ENCODE measurements at regions not wholly inside any gene's neighbourhood (a gene's known extent, or its start where the extent isn't known, plus 50 kb on each side); places are given as distances from the start of the nearest gene placed in this dataset.

GRCh38 chr3:152172460-152172859, 96.3 kb upstream of the MBNL1 start:
- H3K27ac Mint-ChIP-seq = no peak overlapping the region
- H3K4me3 Mint-ChIP-seq = no peak overlapping the region
- TF ChIP-seq CTCF (conservative IDR thresholded peaks at IDR 0.05) = no peak
- no peaks in the 10 kb centered on the region for H3K4me1 Mint-ChIP-seq (ENCODE audit: unreplicated experiment)
- DNase-seq (ENCODE audit: extremely low spot score, unreplicated experiment) = no peak
- H3K9me3 Mint-ChIP-seq = no peaks in the 10 kb centered on the region
- H3K27me3 Mint-ChIP-seq = no peaks in the 10 kb centered on the region
- no peaks in the 10 kb centered on the region for H3K36me3 Mint-ChIP-seq

DNA sequence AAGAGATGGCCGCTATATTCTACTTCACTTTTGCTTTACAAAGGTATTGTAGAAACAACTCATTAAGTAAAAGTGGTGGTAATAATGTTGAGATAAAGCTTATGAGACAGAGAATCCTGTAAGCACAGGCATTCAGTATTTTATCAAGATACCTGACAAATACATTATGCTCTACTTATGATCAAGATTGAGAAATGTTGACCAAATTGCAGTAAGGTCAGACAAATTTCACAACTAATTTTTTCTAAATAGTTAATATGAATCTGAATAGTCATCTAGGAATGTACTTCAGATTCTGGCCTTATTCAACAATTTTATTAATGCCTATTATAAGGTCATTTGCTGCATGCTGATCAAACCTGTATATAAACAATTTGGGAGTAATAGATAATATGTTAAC, 95.1 kb upstream of the MBNL1 start:
- Mint-ChIP-seq H3K9me3 (no peaks in the 10 kb centered on the region), H3K36me3 (no peaks in the 10 kb centered on the region), H3K27me3 (no peaks in the 10 kb centered on the region), H3K4me1 (ENCODE audit: unreplicated experiment) (peaks cover 4% of the 10 kb centered on the region), H3K4me3 (no peak overlapping the region), H3K27ac (no peak overlapping the region)
- DNase-seq (ENCODE audit: extremely low spot score, unreplicated experiment) = no peak
- no peak for TF ChIP-seq CTCF (conservative IDR thresholded peaks at IDR 0.05)

GRCh38 chr3:152174876-152175527, 93.7 kb upstream of the MBNL1 start:
- no peak for DNase-seq (ENCODE audit: extremely low spot score, unreplicated experiment)
- H3K4me1 Mint-ChIP-seq (ENCODE audit: unreplicated experiment) = peaks cover 4% of the 10 kb centered on the region
- no peak overlapping the region for H3K27ac Mint-ChIP-seq
- H3K36me3 Mint-ChIP-seq = no peaks in the 10 kb centered on the region
- H3K27me3 Mint-ChIP-seq = no peaks in the 10 kb centered on the region
- no peaks in the 10 kb centered on the region for H3K9me3 Mint-ChIP-seq
- no peak overlapping the region for H3K4me3 Mint-ChIP-seq
- no peak for TF ChIP-seq CTCF (conservative IDR thresholded peaks at IDR 0.05)

DNA sequence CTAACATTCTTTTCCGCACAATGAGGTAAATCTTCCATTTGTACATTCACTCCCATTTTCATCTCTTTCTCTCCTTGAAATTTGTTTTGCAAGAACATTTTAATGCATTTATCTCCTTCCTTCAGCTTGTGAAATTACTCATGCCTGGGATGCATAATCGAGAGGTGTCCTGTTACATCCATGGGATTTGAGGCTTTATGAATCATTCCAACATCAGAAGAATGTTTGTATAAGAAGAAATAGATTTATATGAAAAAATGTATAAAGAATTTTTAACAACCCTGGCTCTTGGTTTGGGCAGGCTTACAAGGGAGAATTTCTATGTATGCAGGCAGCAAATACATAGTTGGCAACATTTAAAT, 93.2 kb upstream of the MBNL1 start:
- H3K27me3 Mint-ChIP-seq = no peaks in the 10 kb centered on the region
- H3K27ac Mint-ChIP-seq = no peak overlapping the region
- DNase-seq (ENCODE audit: extremely low spot score, unreplicated experiment) = no peak
- no peak for TF ChIP-seq CTCF (conservative IDR thresholded peaks at IDR 0.05)
- no peaks in the 10 kb centered on the region for H3K9me3 Mint-ChIP-seq
- H3K4me3 Mint-ChIP-seq = no peak overlapping the region
- H3K36me3 Mint-ChIP-seq = no peaks in the 10 kb centered on the region
- H3K4me1 Mint-ChIP-seq (ENCODE audit: unreplicated experiment) = peaks cover 4% of the 10 kb centered on the region

DNA sequence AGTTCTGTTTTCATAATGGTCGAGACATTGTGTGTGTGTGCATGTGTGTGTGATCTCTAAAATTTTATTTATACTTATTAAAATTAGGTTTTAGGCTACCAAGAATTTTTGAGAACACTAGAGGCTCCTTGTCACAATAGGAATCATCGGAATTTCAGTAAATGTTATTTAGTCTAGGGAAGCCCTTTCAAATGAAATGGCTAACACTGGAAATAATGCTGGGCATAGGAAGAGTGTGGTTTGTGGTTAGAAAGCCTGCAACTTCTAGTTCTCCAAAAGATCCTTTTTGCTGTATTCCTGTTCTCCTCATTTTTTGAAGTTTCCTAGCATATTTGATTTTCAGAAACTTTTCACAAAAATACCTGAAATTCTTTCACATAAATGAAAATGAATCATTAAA, 92.5 kb upstream of the MBNL1 start:
- no peak overlapping the region for H3K4me3 Mint-ChIP-seq
- H3K9me3 Mint-ChIP-seq = no peaks in the 10 kb centered on the region
- DNase-seq (ENCODE audit: extremely low spot score, unreplicated experiment) = no peak
- H3K36me3 Mint-ChIP-seq = no peaks in the 10 kb centered on the region
- H3K27me3 Mint-ChIP-seq = no peaks in the 10 kb centered on the region
- H3K4me1 Mint-ChIP-seq (ENCODE audit: unreplicated experiment) = peaks cover 4% of the 10 kb centered on the region
- H3K27ac Mint-ChIP-seq = no peak overlapping the region
- TF ChIP-seq CTCF (conservative IDR thresholded peaks at IDR 0.05) = no peak

DNA sequence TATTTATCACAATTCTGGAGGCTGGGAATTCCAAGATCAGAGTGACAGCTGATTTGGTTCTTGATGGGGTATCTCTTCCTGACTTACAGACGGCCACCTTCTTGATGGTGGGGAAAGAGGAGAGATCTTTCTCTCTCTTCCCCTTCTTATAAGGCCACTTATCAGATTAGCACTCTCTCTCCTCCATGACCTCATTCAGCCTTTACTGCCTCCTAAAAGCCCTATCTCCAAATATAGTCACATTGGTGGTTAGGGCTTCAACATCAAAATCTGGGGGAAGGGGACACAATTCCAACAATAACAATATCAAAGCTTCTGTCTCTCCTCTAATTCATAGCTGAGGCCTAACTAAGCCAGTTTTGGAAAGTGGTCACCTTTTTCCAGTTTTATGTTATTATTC, 91.7 kb upstream of the MBNL1 start:
- Mint-ChIP-seq H3K9me3 (no peaks in the 10 kb centered on the region), H3K27ac (no peak overlapping the region), H3K36me3 (no peaks in the 10 kb centered on the region), H3K27me3 (no peaks in the 10 kb centered on the region), H3K4me3 (no peak overlapping the region), H3K4me1 (ENCODE audit: unreplicated experiment) (peaks cover 4% of the 10 kb centered on the region)
- no peak for DNase-seq (ENCODE audit: extremely low spot score, unreplicated experiment)
- TF ChIP-seq CTCF (conservative IDR thresholded peaks at IDR 0.05) = no peak
